GM19193 (cell line): ENCODE measurements at regions not wholly inside any gene's neighbourhood (a gene's known extent, or its start where the extent isn't known, plus 50 kb on each side); places are given as distances from the start of the nearest gene placed in this dataset.

Source experiments
- POLR2A ChIP-seq: IDR thresholded peaks from 4 replicates; pipeline ENCODE4 v1.6.1; 2011; ENCODE audit not compliant: insufficient read depth, insufficient read length; ENCODE audit errors: extremely low read depth

DNA sequence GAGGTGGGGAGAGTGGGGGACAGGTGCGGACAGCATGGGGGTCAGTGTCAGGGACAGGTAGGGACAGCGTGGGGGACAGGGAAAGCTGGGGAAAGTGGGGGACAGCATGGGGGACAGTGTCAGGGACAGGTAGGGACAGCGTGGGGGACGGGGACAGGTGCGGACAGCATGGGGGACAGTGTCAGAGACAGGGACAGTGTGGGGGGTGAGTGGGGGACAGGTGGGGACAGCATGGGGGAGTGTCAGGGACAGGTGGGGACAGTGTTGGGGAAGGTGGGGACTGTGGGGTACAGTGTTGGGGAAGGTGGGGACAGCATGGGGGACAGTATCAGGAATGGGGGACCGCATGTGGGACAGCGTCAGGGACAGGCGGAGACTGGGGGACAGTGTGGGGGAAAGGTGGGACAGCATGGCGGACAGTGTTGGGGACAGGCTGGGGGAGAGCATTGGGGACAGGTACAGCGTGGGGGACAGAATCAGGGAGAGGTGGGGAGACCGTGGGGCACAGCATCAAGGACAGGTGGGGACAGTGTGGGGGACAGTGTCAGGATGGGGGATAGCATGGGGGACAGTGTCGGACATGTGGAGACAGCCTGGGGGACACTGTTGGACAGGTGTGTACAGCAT lies 96.1 kb downstream of the TMEM121 start:
- no peak for TF ChIP-seq POLR2A

DNA sequence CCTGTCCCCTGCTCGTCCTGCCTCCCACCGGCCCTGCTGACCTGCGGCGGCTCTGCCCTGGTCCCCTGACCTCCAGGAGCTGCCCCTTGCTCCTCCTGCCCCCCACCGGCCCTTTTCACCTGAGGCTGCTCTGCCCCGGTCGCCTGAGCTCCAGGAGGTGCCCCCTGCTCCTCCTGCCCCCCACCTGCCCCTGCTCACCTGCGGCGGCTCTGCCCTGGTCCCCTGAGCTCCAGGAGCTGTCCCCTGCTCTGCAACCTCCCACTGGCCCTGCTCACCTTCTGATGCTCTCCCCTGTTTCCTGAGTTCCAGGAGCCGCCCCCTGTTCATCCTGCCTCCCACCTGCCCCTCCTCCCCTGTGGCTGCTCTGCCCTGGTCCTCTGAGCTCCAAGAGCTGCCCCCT lies 101.3 kb downstream of the TMEM121 start:
- TF ChIP-seq POLR2A = no peak

DNA sequence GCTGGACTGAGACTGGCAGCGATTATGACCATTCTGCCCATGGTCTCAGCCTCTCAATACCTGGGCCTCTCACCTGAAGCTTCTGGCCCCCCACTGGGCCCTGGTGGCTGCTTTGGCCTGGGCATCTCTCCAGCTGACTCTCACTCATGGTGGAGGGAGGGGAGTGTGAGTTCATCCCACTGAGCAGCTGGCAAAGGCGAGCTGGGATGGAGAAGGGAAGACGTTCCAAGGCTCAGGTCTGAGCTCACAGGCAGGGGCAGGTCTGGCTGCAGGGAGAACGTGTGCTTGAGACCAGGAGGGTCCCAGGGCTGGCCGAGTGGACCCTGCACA lies 103.5 kb downstream of the TMEM121 start:
- no peak for TF ChIP-seq POLR2A

DNA sequence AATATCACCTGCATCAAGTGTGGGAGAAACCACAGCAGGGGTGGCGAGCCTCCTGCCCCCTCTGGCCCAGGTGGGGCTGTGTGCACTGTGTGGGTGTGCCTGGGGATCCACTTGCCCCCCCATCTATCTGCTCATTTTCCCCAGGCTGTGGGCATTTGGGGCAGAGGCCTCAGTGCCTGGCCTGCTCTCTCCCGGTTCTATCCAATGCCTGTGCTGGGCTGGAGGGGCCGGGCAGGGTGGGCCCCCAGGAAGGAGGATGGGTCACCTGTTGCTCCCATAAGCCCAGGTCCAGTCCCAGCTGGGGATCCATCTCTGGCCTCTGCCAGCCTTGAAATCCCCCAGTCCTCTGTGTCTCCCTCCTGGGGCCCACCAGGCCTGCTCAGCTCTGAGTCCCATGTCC lies 105.6 kb downstream of the TMEM121 start:
- TF ChIP-seq POLR2A = no peak

DNA sequence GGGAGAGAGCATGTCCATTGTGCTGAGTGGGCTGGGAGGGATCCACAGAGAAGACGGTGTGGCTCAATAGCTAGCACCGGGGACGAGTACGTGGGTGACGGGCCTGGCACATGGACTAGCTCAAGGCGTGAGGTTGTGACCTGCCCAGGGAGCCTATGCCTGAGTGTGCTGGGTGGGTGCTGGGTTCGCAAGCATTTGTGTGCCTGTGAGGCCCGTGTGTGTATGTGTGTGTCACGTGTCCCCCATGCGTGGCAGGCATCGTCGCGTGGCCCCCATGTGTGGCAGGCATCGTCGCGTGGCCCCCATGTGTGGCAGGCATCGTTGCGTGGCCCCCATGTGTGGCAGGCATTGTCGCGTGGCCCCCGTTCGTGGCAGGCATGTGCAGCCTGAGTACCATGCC lies 109.2 kb downstream of the TMEM121 start:
- TF ChIP-seq POLR2A = no peak

DNA sequence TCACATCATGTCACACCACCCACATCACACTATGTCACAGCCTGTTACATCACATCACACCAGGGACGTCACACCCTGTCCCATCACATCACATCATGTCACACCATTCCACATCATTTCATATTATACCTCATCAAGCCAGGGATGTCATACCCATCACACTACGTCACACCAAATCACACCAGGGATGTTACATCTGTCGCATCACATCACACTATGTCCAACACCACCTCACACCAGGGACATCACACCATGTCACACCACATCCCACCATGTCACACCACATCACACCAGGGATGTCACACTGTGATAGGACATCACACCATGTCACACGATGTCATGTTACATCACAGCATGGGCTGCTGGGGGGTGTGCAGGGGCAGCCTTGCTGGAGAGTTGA lies 110.6 kb downstream of the TMEM121 start:
- no peak for TF ChIP-seq POLR2A

DNA sequence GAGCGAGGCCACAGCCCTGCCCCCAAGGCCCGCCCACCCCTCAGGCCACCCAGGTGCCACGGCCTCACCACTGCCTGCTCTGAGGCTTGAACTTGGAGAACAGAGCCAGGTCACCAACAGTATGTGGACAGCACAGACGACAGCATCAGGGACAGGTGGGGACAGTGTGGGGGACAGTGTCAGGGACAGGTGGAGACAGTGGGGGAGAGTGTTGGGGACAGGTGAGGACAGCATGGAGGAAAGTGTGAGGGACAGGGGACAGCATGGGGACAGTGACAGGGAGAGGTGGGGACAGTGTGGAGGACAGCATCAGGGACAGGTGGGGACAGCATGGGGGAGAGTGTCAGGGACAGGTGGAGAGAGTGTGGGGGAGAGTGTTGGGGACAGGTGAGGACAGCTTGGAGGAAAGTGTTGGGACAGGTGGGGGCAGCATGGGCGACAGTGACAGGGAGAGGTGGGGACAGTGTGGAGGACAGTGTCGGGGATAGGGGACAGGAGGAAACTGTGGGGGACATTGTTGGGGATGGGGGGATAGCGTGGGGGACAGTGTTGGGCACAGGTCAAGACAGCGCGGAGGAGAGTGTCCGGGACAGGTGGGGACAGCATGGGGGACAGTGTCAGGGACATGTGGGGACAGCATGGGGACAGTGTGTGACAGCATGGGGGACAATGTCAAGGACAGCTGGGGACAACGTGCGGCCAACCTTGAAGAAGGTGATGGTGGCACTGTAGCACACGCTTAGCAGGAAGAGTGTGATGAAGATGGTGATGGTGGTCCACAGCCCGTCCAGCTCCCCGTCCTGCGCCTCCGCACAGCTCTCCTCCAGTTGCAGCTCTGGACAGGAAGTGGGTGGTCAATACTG lies 114.9 kb downstream of the TMEM121 start:
- no peak for TF ChIP-seq POLR2A

DNA sequence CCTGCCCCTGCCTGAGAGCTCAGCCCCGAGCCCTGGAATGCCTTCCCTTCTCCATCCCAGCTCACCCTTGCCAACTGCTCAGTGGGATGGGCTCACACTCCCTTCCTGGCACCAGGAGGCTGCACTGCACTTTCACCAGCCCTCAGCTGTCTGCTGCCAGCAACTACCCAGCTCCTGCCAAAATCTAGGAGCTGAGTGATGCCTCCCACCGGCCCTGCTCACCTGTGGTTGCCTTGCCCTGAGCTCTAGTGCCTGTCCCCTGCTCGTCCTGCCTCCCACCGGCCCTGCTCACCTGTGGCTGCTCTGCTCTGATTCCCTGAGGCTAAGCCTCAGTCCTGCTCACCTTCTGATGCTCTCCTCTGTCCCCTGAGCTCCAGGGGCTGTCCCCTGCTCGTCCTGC lies 119.8 kb downstream of the TMEM121 start:
- TF ChIP-seq POLR2A = no peak

DNA sequence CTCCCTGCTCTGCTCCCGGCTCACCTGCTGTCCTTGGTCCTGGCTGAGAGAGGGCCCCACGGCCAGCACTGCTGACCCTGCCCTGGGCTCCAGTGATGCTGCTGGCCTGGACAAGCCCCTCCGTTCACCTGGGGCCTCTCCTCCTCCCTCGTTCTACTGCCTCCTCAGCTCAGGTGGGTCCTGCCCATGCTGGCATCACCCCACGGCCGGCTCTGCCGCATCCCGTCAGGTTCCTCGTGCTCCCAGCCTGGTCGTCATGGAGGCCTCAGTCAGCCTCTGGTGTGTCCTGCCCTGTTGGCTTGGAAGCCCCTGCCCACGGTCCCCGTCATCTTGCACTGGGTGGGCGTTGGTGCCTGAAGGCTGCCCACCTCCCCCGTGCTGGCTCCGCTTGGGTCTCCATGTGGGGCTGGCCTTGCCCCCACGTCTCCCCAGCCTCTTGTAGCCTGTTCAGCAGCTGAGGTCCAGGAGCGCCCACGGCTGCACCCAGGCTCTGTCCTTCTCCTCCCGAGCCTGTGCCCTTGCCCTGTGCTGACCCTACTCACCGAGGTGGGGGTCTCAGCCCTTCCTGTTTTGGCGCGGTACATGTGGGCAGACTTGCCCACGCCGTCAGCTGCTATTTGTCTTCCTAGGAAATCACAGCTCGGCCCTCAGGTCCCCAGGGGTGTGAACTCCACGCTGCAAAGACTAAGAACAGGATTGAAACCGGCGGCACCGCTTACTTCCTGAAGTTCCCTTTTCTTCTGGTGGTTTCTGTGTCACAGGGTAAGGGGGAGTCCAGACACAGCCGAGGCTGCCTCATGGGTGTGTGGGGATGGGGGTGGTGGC lies 121.6 kb downstream of the TMEM121 start:
- TF ChIP-seq POLR2A = no peak

DNA sequence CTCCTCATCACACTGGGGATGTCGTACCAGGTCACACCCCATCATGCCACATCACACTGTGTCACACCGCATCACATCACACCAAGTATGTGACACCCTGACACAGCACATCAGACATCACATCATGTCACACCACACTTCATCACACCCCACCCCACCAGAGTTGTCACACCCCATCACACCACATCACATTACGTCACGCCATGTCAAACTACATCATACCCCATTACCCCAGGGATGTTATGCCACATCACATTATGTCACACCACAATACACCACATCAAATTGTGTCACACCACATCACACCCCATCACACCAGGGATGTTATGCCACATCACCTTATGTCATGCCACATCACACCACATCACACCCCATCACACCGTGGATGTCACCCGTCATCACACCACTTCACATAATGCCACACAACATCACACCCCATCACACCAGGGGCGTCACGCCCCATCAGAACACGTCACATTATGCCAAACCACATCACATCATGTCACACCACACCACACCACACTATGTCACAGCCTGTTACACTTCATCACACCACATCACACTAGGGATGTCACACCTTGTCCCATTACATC lies 133.6 kb downstream of the TMEM121 start:
- TF ChIP-seq POLR2A = no peak

DNA sequence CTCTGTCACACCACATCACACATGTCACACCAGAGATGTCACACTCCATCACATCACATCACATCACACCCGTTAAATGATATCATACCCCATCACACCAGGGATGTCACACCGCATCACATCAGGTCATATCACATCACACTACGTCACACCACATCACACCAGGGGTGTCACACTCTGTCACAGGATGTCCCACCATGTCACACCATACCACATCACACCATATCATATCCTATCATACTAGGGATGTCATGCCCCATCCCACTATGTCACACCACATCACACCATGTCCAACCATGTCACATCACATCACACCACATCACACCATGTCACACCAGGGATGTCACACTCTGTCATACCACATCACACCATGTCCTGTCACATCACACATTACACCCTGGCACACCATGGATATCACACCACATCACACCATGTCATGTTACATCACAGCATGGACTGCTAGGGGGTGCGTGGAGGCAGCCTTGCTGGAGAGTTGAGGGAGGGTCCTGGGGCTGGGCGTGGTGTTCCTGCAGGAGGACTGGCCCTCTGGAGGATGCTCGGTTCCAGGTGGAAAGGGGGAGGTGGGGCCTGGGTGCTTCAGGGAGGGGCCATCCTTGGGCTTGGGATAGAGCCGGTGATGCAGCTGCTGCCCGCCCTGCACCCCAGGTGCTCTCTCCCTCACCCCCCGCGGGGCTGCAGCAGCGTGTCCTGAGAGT lies 134.6 kb downstream of the TMEM121 start:
- no peak for TF ChIP-seq POLR2A

DNA sequence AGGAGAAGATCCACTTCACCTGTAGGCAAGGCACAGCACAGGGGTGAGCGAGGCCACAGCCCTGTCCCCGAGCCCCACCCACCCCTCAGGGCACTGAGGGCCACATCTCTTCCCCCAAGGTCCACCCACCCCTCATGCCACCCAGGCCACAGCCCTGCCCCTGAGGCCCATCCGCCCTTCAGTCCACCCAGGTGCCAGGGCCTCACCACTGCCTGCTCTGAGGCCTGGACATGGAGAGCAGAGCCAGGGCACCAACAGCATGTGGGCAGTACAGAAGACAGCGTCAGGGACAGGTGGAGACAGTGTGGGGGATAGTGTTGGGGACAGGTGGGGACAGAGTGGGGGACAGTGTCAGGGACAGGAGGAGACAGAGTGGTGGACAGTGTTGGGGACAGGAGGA lies 138.3 kb downstream of the TMEM121 start:
- no peak for TF ChIP-seq POLR2A

DNA sequence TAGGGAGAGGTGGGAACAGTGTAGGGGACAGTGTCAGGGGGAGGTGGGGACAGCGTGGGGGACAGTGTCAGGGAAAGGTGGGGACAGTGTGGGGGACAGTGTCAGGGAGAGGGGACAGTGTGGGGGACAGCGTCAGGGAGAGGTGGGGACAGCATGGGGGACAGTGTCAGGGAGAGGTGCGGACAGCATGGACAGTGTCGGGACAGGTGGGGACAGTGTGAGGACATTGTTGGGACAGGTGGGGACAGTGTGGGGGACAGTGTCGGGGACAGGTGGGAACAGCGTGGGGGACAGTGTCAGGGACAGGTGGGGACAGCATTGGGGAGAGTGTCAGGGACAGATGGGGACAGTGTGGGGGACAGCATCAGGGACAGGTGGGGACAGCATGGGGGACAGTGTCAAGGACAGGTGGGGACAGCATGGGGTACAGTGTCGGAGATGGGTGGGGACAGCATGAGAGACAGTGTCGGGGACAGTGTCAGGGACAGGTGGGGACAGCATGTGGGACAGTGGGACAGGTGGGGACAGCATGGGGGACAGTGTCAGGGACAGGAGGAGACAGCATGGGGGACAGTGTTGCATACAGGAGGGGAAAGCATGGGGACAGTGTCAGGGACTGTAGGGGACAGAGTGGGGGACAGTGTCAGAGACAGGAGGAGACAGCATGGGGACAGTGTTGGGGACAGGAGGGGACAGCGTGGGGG lies 139.0 kb downstream of the TMEM121 start:
- TF ChIP-seq POLR2A = no peak

DNA sequence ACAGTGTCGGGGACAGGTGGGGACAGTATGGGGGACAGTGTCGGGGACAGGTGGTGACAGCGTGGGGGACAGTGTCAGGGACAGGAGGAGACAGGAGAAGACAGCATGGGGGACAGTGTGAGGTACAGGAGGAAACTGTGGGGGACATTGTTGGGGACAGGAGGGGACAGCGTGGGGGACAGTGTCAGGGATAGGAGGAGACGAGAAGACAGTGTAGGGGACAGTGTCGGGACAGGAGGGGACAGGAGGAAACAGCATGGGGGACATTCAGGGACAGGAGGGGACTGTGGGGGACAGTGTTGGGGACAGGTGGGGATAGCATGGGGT lies 139.5 kb downstream of the TMEM121 start:
- TF ChIP-seq POLR2A = no peak
